ENCODE measurements at regions not wholly inside any gene's neighbourhood (a gene's known extent, or its start where the extent isn't known, plus 50 kb on each side); places are given as distances from the start of the nearest gene placed in this dataset.

DNA sequence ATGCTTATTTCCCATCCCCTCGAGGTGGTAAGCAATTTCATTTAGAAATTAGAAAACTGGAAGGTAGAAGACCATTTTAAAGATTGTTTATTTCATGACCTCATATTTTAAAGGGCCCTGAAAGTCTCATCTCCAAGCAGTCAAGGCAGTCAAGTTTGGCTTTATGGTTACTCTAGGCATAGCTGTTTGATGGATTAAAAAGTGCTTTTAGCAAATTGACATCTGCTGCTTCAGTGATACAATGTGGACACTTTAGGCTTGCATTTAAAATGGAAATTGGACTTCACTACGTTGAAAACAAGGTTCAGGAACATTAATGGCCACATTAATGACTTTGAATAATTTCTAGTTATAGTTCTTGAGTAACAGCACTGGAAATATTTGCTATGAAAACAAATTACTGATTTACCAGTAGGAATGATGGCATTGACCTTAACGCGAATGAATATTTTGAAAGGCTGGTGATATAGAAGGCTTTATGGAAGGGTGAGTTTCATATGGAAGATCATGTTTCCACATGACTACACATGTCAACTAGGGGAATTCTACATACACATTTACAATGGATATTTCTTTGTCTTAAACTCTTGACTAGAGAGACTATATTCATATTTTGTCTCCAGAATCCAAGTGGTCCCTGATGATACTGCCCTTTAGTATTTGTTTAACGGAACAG lies 873.5 kb downstream of the JRKL start:
- DNase-seq (ENCODE audit: low read depth, low spot score), result no peak

DNA sequence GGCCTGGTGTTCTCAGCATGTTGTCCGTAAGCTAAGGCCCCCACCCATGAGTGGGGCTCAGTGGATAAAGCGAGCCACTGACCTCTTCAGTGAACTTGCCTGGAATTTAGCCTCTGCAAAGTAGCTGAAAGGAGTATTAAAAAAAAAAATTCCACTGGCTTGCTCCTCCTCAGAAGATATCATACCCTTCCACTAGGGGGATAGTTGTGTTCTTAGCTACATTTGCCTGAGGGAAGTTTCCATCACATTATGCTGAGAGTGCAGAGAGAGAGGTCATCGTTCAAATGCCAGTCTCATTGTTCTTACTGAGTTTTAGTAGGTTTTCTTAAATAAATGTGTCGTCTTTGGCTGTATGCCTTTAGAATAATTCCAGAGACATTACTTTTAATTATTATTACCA lies 879.7 kb downstream of the JRKL start:
- no peak for DNase-seq (ENCODE audit: low read depth, low spot score)

DNA sequence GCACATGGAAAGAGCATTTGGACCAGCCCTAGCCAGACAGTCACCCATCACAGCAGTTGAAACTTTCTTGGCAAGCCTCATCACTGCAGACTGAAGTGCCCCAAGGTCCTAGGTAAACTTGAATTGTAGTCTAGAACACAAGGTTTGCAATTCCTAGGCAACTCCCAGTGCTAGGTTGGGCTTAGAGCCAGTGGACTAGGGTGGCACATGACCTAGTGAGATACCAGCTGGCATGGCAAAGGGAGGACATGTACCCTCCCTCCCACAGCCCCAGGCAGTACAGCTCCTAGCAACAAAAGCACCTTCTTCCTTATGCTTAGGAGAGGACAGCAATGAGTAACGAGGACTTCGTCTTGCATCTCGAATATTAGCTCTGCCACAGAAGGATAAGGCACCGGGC lies 889.5 kb downstream of the JRKL start:
- DNase-seq (ENCODE audit: low read depth, low spot score), result no peak

DNA sequence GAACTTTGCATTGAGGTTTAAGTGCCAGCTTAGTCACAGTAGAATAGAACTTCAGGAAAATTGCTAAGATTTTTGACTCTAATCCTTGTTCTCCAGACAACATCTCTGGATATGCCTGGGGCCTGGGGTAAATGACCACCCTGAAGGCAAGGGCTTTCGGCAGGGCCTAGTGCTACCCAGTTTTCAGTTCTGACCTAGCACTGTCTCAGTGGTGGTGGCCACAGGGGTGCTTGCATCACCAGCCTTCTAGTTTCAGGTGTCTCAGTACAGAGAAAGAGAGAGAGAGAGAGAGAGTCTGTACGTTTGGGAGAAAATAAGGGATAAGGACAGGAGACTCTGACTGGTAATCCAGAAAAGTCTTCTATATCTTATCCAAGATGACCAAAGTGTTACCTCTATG lies 890.5 kb downstream of the JRKL start:
- DNase-seq (ENCODE audit: low read depth, low spot score), result no peak

DNA sequence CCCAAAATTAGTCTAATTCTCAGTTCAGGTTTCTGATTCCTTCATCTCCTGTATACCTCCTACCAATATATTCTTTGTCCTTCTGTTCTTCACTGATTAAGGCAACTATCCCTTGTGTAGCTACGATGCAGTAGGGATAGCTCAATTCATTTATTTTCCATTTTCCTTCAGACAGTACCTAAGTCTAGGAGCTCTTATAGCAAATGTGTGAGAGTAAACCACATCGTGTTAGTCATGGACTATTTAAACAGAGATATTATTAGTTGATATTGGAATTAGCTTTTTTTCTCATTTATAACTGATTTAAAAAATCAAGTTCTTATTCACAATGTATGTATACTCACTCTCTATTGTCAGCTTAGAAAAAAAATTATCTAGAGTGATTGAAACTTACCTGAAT lies 900.0 kb downstream of the JRKL start:
- DNase-seq (ENCODE audit: low read depth, low spot score), result no peak

DNA sequence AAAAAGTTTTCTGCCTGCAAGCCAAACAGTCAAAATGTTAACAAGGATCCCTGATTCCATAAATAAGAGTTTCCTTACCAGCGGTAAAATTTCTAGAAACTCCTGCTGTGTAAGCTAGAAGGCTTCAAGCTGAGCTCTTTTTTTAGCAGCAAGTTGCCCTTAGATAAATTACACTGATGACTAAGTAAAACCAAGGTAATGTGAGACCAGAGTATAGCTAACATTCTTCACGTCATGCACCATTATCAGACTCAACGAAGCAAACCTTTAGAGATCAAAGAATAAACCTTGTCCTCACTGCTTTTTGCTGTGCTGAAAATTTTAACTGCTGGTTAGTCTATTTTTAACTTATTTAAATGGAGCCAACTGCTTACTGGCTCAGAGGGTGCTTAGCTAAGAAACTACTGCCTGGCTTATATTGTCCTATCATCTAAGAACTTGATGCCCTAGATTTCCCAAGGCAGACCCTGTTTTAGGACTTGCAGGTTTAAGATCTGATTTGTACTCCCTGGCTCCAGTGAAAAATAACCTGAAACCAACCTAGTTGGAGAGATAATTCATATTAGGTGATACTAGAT lies 900.7 kb downstream of the JRKL start:
- DNase-seq (ENCODE audit: low read depth, low spot score), result peak; percentile 13

DNA sequence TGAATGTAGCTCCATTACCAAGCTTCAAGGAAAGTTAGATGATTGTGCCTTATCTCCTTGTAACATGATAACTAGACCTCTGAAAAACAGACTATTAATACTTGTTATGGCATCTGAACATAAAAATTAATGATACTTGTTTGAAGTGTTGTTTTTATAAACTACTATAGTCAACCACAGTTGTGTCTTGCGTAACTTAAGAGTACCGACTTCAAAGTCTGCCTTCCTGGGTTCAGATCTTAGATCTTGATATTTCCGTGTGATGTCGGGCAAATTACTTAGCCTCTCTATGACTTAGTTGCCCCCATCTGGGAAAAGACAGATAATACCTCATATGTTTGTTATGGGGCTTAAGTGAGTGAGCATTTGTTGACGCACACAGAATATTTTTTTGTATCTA lies 906.5 kb downstream of the JRKL start:
- DNase-seq (ENCODE audit: low read depth, low spot score), result no peak

DNA sequence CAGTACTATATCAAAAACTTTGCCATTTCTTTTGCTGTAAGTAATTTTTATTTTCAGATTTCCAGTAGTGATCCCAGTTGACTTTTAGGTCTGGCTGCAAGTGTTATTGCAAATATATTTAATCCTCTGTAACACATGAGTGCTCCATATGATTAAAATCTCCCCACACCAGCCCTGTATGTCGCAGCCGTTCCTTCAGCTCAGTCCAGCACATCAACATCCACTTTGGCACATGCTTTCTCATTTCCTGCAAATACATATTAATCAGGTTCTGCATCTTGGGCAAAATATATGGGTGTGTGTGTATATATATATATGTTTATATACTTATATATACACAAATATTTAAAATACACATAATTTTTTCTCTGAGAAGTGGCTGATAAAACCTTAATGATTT lies 919.5 kb downstream of the JRKL start:
- DNase-seq (ENCODE audit: low read depth, low spot score), result no peak

DNA sequence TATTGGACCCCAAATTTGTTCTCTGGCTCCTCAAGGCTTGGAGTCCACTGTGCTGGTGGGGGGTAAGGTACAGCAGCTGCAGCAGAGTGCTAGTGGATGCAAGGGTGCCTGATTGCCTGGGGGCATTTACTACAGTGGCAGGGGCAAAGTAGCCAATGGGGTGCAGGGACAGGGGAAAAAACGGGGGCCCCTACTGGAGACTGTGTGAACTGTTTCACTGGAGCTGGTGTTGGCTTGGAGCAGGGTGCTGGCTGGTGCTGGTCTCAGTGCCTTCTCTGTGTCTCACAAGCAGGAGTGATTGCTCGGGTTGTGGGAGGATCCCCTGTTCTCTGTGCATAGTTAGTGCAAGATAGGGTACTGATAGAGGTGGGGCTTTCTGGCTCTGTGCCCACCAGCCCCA lies 935.9 kb downstream of the JRKL start:
- DNase-seq (ENCODE audit: low read depth, low spot score), result no peak

DNA sequence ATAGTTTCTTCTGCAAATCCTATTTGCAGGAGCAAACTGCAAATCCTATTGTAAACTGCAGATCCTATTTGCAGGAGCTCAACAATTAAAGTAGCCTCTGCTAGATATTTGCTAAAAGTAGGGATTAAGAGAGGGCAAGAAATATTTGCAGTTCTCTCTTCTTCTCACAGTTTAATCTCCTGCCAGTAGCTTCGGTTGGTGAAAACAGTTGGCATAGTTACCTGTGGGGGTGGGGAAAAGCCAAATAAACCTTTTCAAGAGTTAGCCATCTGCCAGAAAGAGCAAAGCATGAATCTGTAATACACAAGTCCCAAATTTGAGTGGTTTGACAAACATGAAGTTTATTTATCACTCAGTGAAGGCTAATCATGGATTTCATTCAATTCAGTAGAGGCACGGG lies 942.5 kb downstream of the JRKL start:
- no peak for DNase-seq (ENCODE audit: low read depth, low spot score)

DNA sequence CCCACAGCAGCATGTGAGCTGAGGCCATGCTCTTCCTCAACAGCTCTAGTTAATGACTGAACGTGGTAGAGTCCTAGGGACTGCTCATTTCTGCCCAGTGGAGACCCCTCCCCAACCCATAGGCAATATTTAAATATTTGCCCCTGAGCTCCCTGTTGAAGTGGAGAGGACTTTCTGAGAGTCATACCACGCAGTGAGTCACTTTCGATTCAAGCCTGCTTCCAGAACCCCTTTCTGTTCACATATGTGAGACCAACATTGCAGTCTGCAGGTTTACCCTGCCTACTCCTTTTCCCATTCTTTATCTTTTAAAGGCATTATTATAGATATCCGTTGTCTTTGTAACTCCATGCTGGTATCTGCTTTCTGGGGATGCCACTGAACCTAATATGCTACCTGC lies 946.3 kb downstream of the JRKL start:
- DNase-seq (ENCODE audit: low read depth, low spot score), result no peak

DNA sequence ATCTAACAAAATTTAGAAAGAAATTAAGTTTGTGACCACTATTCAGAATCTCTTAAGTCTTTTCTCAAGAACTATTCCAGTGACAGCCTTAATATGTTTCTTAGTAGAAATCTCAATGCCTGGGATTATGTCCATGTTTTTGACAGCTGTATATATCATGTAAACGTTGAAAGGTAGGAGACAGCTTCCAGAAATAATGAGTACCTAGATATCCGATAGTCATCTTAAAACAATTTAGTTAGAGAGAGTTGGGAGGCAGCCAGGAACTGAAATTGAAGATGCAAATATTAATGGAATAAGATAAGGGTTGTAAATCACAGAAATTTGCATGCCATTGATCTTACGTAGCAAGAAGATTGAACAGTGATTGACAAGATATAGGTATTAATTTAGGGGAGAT lies 955.2 kb downstream of the JRKL start:
- no peak for DNase-seq (ENCODE audit: low read depth, low spot score)

DNA sequence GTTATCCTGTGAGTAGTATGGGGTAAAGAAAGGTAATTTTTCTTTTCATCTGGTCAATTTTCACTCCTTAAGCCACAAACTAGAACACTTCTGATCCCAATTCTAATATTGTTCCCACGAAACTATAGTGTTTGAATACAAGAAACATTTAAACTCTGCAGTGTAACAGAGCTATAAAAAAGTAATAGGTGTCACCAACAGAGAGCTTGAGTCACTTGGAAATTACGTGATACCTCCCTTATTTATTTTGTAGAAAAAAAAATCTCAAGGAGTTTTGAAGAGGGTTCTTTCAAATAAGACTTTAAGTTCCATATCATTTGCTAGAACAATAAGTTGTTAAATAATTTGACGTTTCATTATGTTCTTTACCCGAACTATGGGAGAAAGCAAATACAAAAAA lies 959.4 kb downstream of the JRKL start:
- DNase-seq (ENCODE audit: low read depth, low spot score), result no peak

DNA sequence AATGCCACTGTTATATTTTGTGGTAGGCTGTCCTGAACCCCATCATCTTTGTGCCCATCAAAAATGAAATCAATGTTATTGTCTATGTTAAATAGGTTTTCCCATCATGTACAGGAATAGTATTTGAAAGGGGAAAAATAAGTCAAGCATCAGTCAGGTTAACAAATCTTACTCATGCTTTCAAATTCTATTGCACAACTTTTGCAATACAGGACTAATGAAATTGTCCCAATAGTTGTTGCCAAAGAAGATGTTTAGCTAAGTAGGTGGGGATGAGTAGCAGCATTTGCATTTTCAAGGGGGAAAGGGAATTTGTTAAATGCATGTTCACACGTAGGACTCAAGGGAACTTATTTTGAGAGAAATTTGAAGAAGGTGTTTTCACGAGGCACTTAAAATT lies 962.1 kb downstream of the JRKL start:
- no peak for DNase-seq (ENCODE audit: low read depth, low spot score)

DNA sequence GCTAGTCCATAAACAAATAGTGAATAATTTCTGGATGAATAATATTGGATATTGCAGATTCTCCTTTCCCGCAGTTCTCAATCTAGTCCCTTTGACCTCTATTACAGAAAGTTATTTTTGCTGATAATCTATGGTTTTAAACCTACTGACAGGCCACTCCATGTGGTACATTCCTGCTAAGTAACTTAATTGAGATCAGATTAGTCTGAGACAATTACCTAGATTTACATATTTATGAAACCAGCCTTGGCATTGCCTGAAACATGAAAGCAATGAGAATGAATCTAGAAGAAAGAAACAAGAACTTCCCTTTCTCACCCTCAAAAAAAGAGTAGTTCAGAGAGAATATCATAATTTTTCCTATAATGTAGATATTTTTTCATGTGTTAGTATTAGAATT lies 964.2 kb downstream of the JRKL start:
- DNase-seq (ENCODE audit: low read depth, low spot score), result no peak

DNA sequence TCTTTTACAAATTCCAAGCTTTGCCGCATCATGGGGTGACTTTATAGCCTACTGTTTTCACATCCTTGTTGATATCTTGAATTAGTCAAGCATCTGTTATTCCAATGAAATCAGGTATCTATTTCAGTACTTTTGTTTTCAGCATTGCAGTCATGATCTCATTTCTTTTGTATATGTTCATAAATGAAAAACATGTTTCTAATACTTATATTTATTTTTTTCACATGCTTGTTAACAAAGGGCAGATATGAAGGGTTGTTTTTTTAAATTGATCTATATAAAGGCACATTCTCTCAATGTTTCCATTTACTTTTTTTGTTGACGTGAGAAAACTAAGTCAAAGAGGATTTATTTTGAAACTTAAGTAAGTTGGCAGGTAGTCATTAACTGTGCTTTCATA lies 964.8 kb downstream of the JRKL start:
- DNase-seq (ENCODE audit: low read depth, low spot score), result no peak

DNA sequence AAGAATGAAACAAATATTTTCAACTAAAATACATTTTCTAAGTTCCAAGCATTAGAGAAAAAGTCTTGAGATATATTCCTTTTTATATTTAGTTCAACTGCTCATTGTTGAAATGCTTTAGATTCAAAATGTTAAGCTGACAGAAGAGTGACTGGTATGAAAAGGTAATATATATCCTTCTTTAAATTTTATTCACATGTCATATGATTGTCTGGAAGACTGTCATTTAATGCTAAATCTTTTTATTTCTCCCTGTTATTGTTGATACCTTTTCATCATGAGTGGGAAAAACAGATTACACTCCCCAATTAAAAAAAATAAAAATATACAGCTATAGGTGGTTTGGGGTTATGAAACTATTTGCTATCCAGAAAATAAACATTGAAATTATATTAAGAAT lies 965.4 kb downstream of the JRKL start:
- no peak for DNase-seq (ENCODE audit: low read depth, low spot score)

DNA sequence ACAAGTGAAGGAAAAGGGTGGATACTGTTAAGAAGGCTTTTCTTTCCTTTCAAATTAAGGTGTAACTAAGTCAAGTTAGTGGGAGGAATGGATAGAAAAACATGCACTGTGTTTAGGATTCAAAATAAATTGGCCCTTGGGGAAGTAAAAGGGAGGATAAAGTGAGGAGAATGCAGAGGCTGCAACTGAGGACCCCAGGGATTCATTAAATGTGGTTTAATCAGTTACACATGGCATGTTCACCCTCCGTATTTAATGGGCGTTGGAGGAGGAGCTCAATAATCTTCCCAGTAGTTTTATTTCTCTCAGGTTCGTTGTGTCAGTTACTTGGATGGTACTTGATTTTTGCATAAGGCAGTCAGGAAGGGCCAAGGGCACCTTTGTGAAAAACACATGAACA lies 966.3 kb downstream of the JRKL start:
- DNase-seq (ENCODE audit: low read depth, low spot score), result no peak

DNA sequence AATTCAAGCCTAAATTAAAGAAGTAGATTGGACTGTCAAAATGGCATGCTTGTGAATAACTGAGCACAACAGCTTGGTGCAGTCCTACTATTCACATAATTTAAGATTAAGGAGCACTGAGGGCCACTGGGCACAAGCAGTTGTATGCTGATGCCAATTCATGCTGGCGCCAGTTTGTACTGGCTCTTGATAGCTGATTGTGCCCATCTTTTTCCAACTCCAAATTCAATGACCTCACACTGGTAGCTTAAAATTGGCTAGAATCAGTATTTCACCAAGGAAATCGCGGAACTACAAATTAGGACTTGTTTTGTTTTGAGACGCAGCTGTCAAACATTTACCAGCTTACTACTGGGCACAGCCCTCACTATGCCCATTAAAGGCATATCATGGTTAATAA lies 969.2 kb downstream of the JRKL start:
- DNase-seq (ENCODE audit: low read depth, low spot score), result no peak

DNA sequence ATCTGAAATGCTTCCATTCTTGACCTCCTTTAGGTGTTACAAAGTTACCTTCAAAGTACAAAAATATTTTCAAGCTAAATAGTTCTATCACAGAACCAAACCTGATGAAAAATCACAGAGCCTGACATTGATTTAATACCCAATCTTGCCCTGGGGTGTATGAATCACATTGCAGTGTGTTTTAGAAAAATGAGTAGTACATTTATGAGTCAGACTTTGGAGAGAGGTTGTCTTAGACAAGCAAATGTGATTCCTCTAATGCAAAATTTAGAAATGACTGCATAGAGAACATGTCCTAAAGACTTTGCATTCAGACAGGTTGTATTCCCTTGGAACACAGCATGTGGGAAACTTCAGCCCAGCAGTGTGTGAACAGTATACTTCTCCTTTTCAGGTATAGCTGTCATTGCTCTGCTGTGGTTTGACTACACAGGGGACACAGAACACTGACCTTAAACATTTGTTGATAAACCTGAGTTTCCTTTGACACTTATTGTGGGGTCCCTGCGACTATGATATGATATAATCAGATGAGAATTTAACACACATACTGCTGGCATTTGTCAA lies 972.1 kb downstream of the JRKL start:
- peak; percentile 10 for DNase-seq (ENCODE audit: low read depth, low spot score)

DNA sequence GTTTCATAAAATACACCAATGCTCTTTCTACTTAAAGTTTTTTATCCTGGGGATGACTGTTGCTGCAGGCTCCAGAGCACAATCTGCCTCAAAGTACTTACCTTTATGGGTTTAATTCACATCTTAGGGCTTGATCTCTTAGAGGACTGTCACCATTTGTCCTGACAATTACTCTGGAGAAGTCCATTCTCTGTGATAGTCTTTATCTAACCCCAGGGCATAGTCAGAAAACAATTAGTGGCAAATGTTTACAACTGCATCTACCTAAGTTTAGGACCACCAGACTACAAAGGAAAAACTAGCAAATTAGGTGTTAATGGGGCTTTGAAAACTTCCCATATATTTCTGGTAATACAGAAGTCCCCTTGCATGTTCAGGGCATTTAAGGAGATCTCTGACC lies 973.5 kb downstream of the JRKL start:
- no peak for DNase-seq (ENCODE audit: low read depth, low spot score)

DNA sequence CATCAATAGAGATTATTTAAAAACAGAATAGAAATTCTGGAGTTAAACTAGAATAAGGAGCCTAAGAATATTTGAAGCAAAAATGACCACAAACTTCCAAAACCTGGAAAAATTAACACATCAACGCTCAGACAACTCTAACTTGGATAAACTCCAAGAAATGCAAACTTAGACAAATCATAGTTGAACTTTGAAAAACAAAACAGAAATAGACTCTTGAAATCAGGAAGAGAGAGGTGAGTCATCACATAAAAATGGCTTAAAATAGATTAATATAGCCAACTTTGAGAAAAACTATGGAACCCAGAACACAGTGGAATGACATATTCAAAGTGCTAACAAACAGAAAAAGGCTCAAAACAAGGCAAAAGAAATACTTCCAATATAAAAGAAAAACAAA lies 974.2 kb downstream of the JRKL start:
- peak; percentile 24 for DNase-seq (ENCODE audit: low read depth, low spot score)

DNA sequence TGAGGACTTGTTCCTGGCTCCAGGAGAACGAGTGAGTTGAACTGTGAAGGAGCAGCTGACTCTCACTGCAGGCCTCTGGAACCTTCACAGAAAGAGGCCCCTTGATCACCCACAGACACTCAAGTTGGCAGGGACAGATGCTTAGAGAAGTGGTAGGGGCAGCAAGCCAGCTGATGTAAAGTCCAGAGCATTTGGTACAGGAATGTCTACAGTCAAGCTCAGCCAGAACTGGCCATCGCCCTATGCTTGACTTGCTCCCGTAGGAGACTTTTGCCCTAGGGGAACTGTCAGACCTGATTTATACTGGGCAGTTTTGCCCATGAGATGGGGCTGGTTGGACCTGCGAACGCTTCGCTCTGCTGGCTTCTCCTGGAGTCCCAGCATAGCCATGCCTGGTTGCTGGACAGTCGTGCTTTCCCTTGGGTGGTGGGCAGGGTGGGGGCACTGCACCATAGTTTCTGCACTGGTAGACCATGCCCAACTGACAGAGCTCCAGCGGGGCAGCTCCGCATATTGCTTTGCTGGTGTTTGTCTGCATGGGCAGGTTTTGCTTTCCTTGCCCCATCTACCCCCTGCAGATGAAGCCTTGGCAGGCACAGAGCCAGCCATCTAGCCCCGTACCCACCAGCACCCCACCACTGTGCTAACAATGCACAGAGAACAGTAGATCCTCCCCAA lies 977.7 kb downstream of the JRKL start:
- no peak for DNase-seq (ENCODE audit: low read depth, low spot score)

Data from smooth muscle cell of the brain vasculature (primary cell).